ENCODE measurements at regions not wholly inside any gene's neighbourhood (a gene's known extent, or its start where the extent isn't known, plus 50 kb on each side); places are given as distances from the start of the nearest gene placed in this dataset.

GRCh38 chr10:107409522-107409921 is 245.0 kb upstream of the SORCS1 start:
- H3K4me3 ChIP-seq (ENCODE audit: low read depth, low read length): no peak overlapping the region
- TF ChIP-seq, protein P1, sequence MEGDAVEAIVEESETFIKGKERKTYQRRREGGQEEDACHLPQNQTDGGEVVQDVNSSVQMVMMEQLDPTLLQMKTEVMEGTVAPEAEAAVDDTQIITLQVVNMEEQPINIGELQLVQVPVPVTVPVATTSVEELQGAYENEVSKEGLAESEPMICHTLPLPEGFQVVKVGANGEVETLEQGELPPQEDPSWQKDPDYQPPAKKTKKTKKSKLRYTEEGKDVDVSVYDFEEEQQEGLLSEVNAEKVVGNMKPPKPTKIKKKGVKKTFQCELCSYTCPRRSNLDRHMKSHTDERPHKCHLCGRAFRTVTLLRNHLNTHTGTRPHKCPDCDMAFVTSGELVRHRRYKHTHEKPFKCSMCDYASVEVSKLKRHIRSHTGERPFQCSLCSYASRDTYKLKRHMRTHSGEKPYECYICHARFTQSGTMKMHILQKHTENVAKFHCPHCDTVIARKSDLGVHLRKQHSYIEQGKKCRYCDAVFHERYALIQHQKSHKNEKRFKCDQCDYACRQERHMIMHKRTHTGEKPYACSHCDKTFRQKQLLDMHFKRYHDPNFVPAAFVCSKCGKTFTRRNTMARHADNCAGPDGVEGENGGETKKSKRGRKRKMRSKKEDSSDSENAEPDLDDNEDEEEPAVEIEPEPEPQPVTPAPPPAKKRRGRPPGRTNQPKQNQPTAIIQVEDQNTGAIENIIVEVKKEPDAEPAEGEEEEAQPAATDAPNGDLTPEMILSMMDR (IDR thresholded peaks at IDR 0.05; ENCODE audit: borderline replicate concordance, insufficient read depth, low read depth, low read length): peak; percentile 43; the same call in 1 of the 2 replicates

GRCh38 chr10:107398115-107398514 is 233.6 kb upstream of the SORCS1 start:
- TF ChIP-seq, protein P1 (IDR thresholded peaks at IDR 0.05; ENCODE audit: borderline replicate concordance, insufficient read depth, low read depth, low read length): no peak
- H3K4me3 ChIP-seq (ENCODE audit: low read depth, low read length): no peak overlapping the region

DNA sequence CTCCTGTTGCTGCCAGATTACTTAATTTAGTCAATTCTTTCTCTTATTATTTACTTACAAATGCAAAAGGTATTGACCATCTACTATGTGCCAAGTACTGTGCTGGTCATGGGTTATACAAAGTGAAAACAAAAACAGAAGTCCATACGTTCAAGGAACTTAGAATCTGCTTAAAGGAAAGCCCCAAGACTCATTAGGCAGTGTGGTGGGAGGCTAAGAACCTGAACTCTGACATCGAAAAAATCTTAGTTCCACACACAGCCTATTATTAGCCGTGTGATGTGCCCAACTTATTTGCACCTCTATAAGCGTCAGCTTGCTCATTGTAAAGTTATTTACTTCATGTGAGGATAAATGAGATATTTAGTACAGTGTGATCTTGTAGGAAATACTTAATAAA is 227.4 kb upstream of the SORCS1 start:
- TF ChIP-seq, protein P1 (IDR thresholded peaks at IDR 0.05; ENCODE audit: borderline replicate concordance, insufficient read depth, low read depth, low read length): no peak
- no peak overlapping the region for H3K4me3 ChIP-seq (ENCODE audit: low read depth, low read length)

DNA sequence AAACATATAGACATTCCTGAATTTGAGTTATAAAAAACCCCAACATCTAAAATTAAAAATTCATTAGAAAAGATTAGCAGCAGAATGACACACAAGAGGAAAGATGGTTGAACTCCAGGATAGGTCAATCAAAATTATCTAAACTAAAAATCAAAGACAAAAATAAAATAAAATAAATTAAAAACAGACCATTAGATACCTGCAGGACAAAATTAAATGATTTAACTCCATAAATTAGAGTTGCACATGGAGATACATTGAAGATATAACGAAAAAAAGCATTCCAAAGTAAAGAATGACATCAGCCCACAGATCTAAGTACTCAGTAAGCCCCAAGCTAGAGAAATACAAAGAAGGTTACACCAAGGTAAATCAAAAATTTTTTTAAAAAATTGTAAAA is 226.1 kb upstream of the SORCS1 start:
- TF ChIP-seq, protein P1 (IDR thresholded peaks at IDR 0.05; ENCODE audit: borderline replicate concordance, insufficient read depth, low read depth, low read length): no peak

DNA sequence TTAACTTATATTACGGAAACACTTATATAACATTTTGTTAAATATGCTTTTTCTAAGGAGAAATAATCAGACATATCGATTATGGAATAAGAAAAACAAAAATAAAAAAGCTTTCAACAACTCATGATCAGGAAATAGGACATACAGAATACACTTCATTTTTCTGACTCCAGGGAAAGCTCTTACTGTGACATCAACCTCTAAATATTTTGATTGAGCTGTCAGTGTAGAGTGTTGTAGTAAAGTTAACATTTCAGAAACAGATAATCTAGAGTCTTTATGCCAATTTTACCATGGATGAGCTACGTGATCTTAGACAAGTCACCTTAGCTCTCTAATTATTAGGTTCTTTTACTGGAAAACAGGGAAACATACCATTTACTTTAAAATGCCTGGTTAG is 218.9 kb upstream of the SORCS1 start:
- TF ChIP-seq, protein P1 (IDR thresholded peaks at IDR 0.05; ENCODE audit: borderline replicate concordance, insufficient read depth, low read depth, low read length): no peak
- no peak overlapping the region for H3K4me3 ChIP-seq (ENCODE audit: low read depth, low read length)

More for the DNA sequence above, 226.1 kb upstream of the SORCS1 start:
- H3K4me3 ChIP-seq (ENCODE audit: low read depth, low read length): no peak overlapping the region

DNA sequence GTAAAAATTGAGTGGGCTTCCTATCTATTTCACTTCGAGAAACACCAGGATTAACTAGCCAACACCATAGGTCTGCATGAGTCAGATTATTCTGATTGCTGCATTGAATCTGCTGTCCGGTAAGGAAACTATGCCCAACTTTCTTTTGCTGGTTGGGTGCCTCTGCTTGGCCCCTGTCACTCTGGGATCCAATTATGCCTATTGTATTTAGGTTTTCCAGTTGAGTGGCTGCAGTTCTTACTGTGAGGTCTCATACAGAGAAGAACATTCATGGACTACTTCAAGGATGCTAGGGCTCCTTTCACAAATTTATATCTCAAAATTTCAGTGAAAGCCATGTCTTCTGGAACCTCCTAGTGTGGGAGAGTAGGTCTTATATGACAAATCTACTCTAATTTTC is 215.1 kb upstream of the SORCS1 start:
- TF ChIP-seq, protein P1 (IDR thresholded peaks at IDR 0.05; ENCODE audit: borderline replicate concordance, insufficient read depth, low read depth, low read length): no peak
- no peak overlapping the region for H3K4me3 ChIP-seq (ENCODE audit: low read depth, low read length)

GRCh38 chr10:107371801-107372200 is 207.3 kb upstream of the SORCS1 start:
- TF ChIP-seq, protein P1 (IDR thresholded peaks at IDR 0.05; ENCODE audit: borderline replicate concordance, insufficient read depth, low read depth, low read length): no peak

More at GRCh38 chr10:107371801-107372200, 207.3 kb upstream of the SORCS1 start:
- H3K4me3 ChIP-seq (ENCODE audit: low read depth, low read length): no peak overlapping the region
